Lung (tissue), 11 donors: ENCODE measurements at regions not wholly inside any gene's neighbourhood (a gene's known extent, or its start where the extent isn't known, plus 50 kb on each side); places are given as distances from the start of the nearest gene placed in this dataset.

Experiments used
- ATAC-seq: fragments of 200-7000 bp; cut with Tn5 transposase; one replicate; pipeline ENCODE4 v1.9.1; 2020; ENCODE audit warnings: moderate number of reproducible peaks; ENCODE audit not compliant: insufficient read depth, low FRiP score
- DNase-seq, 3 donors: peaks; one replicate each; pipeline ENCODE4 v3.0.0-alpha.2; 2013 to 2017
- H3K27ac ChIP-seq, 2 donors: one replicate each; pipeline ENCODE4 v1.5.1; 2013; ENCODE audit warnings: mild to moderate bottlenecking in 2 of 2, moderate library complexity in 2 of 2, control low read depth in 1 of 2, inconsistent platforms in 1 of 2, low read depth in 1 of 2, low read length in 1 of 2
- H3K27me3 ChIP-seq, 3 donors: one replicate each; pipeline ENCODE4 v1.5.1; 2013; ENCODE audit warnings: low read length in 2 of 3; ENCODE audit not compliant: control insufficient read depth in 3 of 3, insufficient read depth in 3 of 3
- H3K36me3 ChIP-seq, 4 donors: one replicate each; pipeline ENCODE4 v1.5.1; 2013; ENCODE audit warnings: low read length in 4 of 4, mild to moderate bottlenecking in 1 of 4, moderate library complexity in 1 of 4; ENCODE audit not compliant: control insufficient read depth in 4 of 4, insufficient read depth in 4 of 4
- H3K4me1 ChIP-seq, 5 donors: one replicate each; pipeline ENCODE4 v1.5.1; 2013; ENCODE audit warnings: low read length in 5 of 5, mild to moderate bottlenecking in 2 of 5, moderate library complexity in 1 of 5; ENCODE audit not compliant: control insufficient read depth in 5 of 5, insufficient read depth in 5 of 5
- H3K4me3 ChIP-seq: one replicate; pipeline ENCODE4 v1.5.1; 2013; ENCODE audit warnings: mild to moderate bottlenecking, control low read depth, moderate library complexity
- H3K9ac ChIP-seq, 2 donors: one replicate each; pipeline ENCODE4 v1.5.1; 2013; ENCODE audit warnings: low read length in 2 of 2, control low read depth in 1 of 2; ENCODE audit not compliant: insufficient read depth in 1 of 2
- H3K9me3 ChIP-seq, 4 donors: one replicate each; pipeline ENCODE4 v1.5.1; 2013; ENCODE audit warnings: low read length in 3 of 4, mild to moderate bottlenecking in 1 of 4, moderate library complexity in 1 of 4; ENCODE audit not compliant: control insufficient read depth in 4 of 4, insufficient read depth in 3 of 4
- CTCF ChIP-seq: IDR thresholded peaks from 2 replicates; pipeline ENCODE4 v1.5.1; 2012; ENCODE audit warnings: mild to moderate bottlenecking; ENCODE audit errors: control extremely low read depth, extremely low read depth
- WGBS, 2 donors: extraction: QIAGEN DNeasy Blood & Tissue Kit; methylation state at CpG; one replicate each; pipeline ENCODE4 v1.1.7; 2013; 5-methylcytosine and 5-hydroxymethylcytosine counted together
- donor health status: control.
- donor health status: control.
- donor health status: Bipolar disorder and iron deficiency.
- donor health status: healthy.
- donor health status: DM: yes; HTN: yes; CAD: no.

GRCh38 chr14:95392841-95393240 is 73.1 kb upstream of the CLMN start:
- H3K36me3 ChIP-seq: no peaks in the 10 kb centered on the region
- ATAC-seq (no peak), DNase-seq (no peak)
- no peak overlapping the region for H3K9ac ChIP-seq
- H3K4me3 ChIP-seq: no peak overlapping the region
- H3K4me1 ChIP-seq: peaks cover 0 to 2% (median 0%) of the 10 kb centered on the region in 5 donors
- H3K27me3 ChIP-seq: no peaks in the 10 kb centered on the region
- H3K9me3 ChIP-seq: no peaks in the 10 kb centered on the region
- TF ChIP-seq CTCF: no peak
- 82 to 91% methylated on average over 5 of the region's 5 CpGs for WGBS, 2 donors
- no peak overlapping the region for H3K27ac ChIP-seq

GRCh38 chr14:95391331-95391730 is 71.6 kb upstream of the CLMN start:
- Histone ChIP-seq H3K36me3 (no peaks in the 10 kb centered on the region), H3K4me1 (peaks cover 0 to 2% (median 0%) of the 10 kb centered on the region in 5 donors), H3K4me3 (no peak overlapping the region), H3K27ac (no peak overlapping the region), H3K27me3 (no peaks in the 10 kb centered on the region), H3K9me3 (no peaks in the 10 kb centered on the region), H3K9ac (no peak overlapping the region)
- TF ChIP-seq CTCF: no peak
- no peak for ATAC-seq
- no peak for DNase-seq
- 63 to 74% methylated on average over 2 of the region's 2 CpGs for WGBS, 2 donors

DNA sequence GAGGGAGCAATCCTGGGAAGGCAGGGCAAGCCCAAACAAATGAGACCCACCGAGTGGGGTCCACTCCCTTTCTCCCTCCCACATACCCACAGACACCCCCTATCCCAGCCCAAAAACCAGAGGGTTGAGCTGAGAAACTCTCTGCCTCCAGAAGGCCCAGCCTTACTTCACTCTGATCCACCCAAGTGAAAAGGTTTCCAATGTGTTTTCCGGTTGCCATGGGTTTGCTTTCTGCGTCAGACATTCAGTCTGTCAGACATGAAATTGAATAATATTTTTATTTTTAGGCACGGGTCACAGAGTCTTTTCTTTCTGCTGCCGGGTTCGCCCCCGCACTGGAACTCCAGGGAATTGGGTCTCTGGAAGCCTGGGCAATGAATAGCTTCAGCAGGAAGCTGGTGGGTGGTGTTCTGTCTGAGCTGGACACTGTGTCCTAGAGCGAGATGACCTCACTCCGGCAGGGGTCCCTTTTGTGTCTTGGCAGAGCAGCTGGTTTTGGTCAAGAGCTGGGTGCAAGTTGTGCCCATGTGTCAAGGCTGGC is 69.8 kb upstream of the CLMN start:
- 81 to 91% methylated on average over 9 of the region's 9 CpGs for WGBS, 2 donors
- peaks cover 0 to 2% (median 0%) of the 10 kb centered on the region in 5 donors for H3K4me1 ChIP-seq
- no peak for ATAC-seq
- no peak overlapping the region for H3K4me3 ChIP-seq
- H3K9ac ChIP-seq: no peak overlapping the region
- no peaks in the 10 kb centered on the region for H3K36me3 ChIP-seq
- TF ChIP-seq CTCF: no peak
- H3K9me3 ChIP-seq: no peaks in the 10 kb centered on the region
- H3K27ac ChIP-seq: peak overlapping the region in 1 of 2 donors; percentile 72
- DNase-seq: peak in 2 of 3 donors; percentile 11 to 40
- no peaks in the 10 kb centered on the region for H3K27me3 ChIP-seq

DNA sequence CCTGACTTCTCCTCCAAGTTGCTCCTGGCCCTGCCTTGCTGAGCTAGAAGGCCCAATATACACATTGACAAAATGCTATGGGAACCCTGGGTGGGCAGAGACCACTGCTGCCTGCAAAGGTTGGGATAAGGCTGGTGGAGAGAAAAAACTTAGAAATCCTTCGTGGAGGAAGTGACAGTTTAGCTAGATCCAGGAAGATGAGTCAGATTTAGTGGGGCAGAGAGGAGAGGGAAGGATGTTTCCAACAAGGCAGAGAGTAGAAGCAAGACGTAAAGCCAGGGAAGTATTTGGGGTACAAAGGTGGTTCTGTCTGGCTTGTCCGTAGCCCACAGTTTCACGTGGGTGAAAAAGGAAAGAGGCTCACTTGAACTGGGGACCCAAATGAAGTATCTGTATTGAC is 69.0 kb upstream of the CLMN start:
- 61 to 66% methylated on average over 4 of the region's 4 CpGs for WGBS, 2 donors
- Histone ChIP-seq H3K36me3 (no peaks in the 10 kb centered on the region), H3K27me3 (no peaks in the 10 kb centered on the region), H3K27ac (peak overlapping the region in 1 of 2 donors; percentile 35), H3K4me1 (peaks cover 0 to 2% (median 0%) of the 10 kb centered on the region in 5 donors), H3K9ac (no peak overlapping the region), H3K4me3 (no peak overlapping the region), H3K9me3 (no peaks in the 10 kb centered on the region)
- DNase-seq: no peak
- no peak for TF ChIP-seq CTCF
- ATAC-seq: no peak
